Endothelial cell of umbilical vein (primary cell): ENCODE measurements at regions not wholly inside any gene's neighbourhood (a gene's known extent, or its start where the extent isn't known, plus 50 kb on each side); places are given as distances from the start of the nearest gene placed in this dataset.

Experiments used
- BruUV-seq: library from RNA; stranded (reverse); fragments of 400-500 nt; replicated peaks from 2 replicates; lab custom pipeline; 2021; lab: Mats Ljungman, UMichigan
- CTCF ChIA-PET: fragments of 300-600, 350-600 bp; sonication (Branson Sonifier 250); formaldehyde crosslinking; loops from one replicate; lab custom pipeline; 2021; ENCODE audit warnings: antibody characterized with exemption, inconsistent platforms; lab: Charles Lee
- POLR2A ChIA-PET: fragments of 300-600, 350-600 bp; sonication (Branson Sonifier 250); formaldehyde crosslinking; loops from one replicate; lab custom pipeline; 2021; ENCODE audit warnings: antibody characterized with exemption, inconsistent platforms; lab: Charles Lee
- DNase-seq: peaks from one replicate; pipeline ENCODE4 v3.0.0-alpha.2; 2011; ENCODE audit warnings: low read depth, low spot score
- FAIRE-seq: peaks from 2 replicates; lab custom pipeline; 2011; peaks lifted over from hg19 to GRCh38; lab: Jason Lieb, UNC
- H2AFZ ChIP-seq: 2 replicates; pipeline ENCODE4 v1.6.0; 2012; ENCODE audit warnings: low read depth, low read length, control low read depth, inconsistent platforms
- H3K27ac ChIP-seq: 2 replicates; pipeline ENCODE4 v1.5.1; 2011; ENCODE audit warnings: low read depth, mild to moderate bottlenecking, control low read depth, low read length, moderate library complexity; ENCODE audit not compliant: insufficient read depth
- H3K27me3 ChIP-seq, 2 experiments: 2 replicates each; pipeline versions ENCODE4 v1.6.0 to v1.6.1; 2011; ENCODE audit warnings: low read length in 2 of 2, mixed read lengths in 1 of 2; ENCODE audit not compliant: control insufficient read depth in 2 of 2, insufficient read depth in 2 of 2
- H3K36me3 ChIP-seq, 2 experiments: 2 replicates in 1 of 2; 3 replicates in 1 of 2; pipeline ENCODE4 v1.5.1; 2011; ENCODE audit warnings: low read length in 2 of 2, mild to moderate bottlenecking in 1 of 2, moderate library complexity in 1 of 2; ENCODE audit not compliant: control insufficient read depth in 2 of 2, insufficient read depth in 2 of 2; ENCODE audit errors: extremely low read depth in 1 of 2
- H3K4me1 ChIP-seq: 3 replicates; pipeline ENCODE4 v1.5.1; 2011; ENCODE audit warnings: mild to moderate bottlenecking, low read length; ENCODE audit not compliant: control insufficient read depth, insufficient read depth; ENCODE audit errors: extremely low read depth
- H3K4me2 ChIP-seq: 2 replicates; pipeline ENCODE4 v1.6.1; 2011; ENCODE audit warnings: low read length, control low read depth, mixed read lengths; ENCODE audit not compliant: insufficient read depth
- H3K4me3 ChIP-seq, 3 experiments: fragments of 200-600 bp in 1 of 3; sonication (generic), shearing (Covaris generic) in 1 of 3; replicated peaks in 1 of 3; 2 replicates each; pipeline ENCODE4 v1.5.1; 2011 to 2016; ENCODE audit warnings: control low read depth in 3 of 3, low read length in 3 of 3, mild to moderate bottlenecking in 2 of 3, inconsistent platforms in 1 of 3, low read depth in 1 of 3, moderate library complexity in 1 of 3; ENCODE audit not compliant: insufficient read depth in 1 of 3
- H3K79me2 ChIP-seq: 2 replicates; pipeline ENCODE4 v1.6.0; 2012; ENCODE audit warnings: low read length, inconsistent platforms; ENCODE audit not compliant: control insufficient read depth, insufficient read depth
- H3K9ac ChIP-seq: replicated peaks from 2 replicates; pipeline ENCODE3; 2011; ENCODE audit warnings: low read length, control low read depth; ENCODE audit not compliant: insufficient read depth; ENCODE audit errors: extremely low read depth
- H3K9me1 ChIP-seq: replicated peaks from 3 replicates; pipeline ENCODE4 v1.6.0; 2011; ENCODE audit warnings: mild to moderate bottlenecking, low read length; ENCODE audit not compliant: control insufficient read depth, insufficient read depth; ENCODE audit errors: extremely low read depth
- H3K9me3 ChIP-seq: replicated peaks from 2 replicates; pipeline ENCODE4 v1.5.1; 2012; ENCODE audit warnings: low read length, inconsistent platforms; ENCODE audit not compliant: control insufficient read depth, insufficient read depth
- H4K20me1 ChIP-seq: replicated peaks from 2 replicates; pipeline ENCODE3; 2011; ENCODE audit warnings: mild to moderate bottlenecking, low read length; ENCODE audit not compliant: control insufficient read depth, insufficient read depth; ENCODE audit errors: extremely low read depth
- CTCF ChIP-seq, 2 donors: IDR thresholded peaks; 1 replicate in 1 of 2; 2 replicates in 1 of 2; pipeline ENCODE4 v1.5.1; 2011; ENCODE audit warnings: low read length in 2 of 2, mild to moderate bottlenecking in 2 of 2, moderate library complexity in 2 of 2, control low read depth in 1 of 2, inconsistent platforms in 1 of 2, low read depth in 1 of 2; ENCODE audit not compliant: insufficient read depth in 1 of 2; ENCODE audit errors: extremely low read depth in 1 of 2
- EZH2 ChIP-seq: IDR thresholded peaks from 2 replicates; pipeline ENCODE4 v1.6.1; 2012; ENCODE audit warnings: borderline replicate concordance, low read depth, mild to moderate bottlenecking, moderate library complexity, low read length, inconsistent platforms; ENCODE audit not compliant: severe bottlenecking
- FOS ChIP-seq: IDR thresholded peaks from 2 replicates; pipeline ENCODE4 v1.6.1; 2011; ENCODE audit warnings: mild to moderate bottlenecking, low read length, moderate library complexity, borderline replicate concordance; ENCODE audit not compliant: insufficient read depth
- GATA2 ChIP-seq: IDR thresholded peaks from 2 replicates; pipeline ENCODE4 v1.7.0; 2011; ENCODE audit warnings: low read depth, mild to moderate bottlenecking, moderate library complexity, mixed read lengths, low read length; ENCODE audit not compliant: insufficient read length, insufficient read depth
- JUN ChIP-seq: IDR thresholded peaks from 2 replicates; pipeline ENCODE4 v1.6.1; 2011; ENCODE audit warnings: borderline replicate concordance, low read depth; ENCODE audit not compliant: insufficient read length, insufficient read depth
- MAX ChIP-seq: IDR thresholded peaks from 2 replicates; pipeline ENCODE4 v1.6.1; 2011; ENCODE audit not compliant: insufficient read depth, insufficient read length
- MYC ChIP-seq: IDR thresholded peaks from one replicate; pipeline ENCODE4 v1.6.1; 2011; ENCODE audit warnings: mild to moderate bottlenecking, low read depth, low read length
- POLR2A ChIP-seq: IDR thresholded peaks from 2 replicates; pipeline ENCODE4 v1.6.1; 2012; ENCODE audit warnings: low read depth, mild to moderate bottlenecking, control low read depth, low read length
- POLR2AphosphoS5 ChIP-seq: IDR thresholded peaks from 2 replicates; pipeline ENCODE4 v1.6.1; 2012; ENCODE audit warnings: low read depth, mild to moderate bottlenecking, control low read depth, low read length, moderate library complexity; ENCODE audit not compliant: insufficient read depth
- dilution Hi-C: fragments of 300-500 bp; cut with MboI; formaldehyde crosslinking; loops from one replicate; pipeline ENCODE4 v1.15.0; 2019; ENCODE audit warnings: low sequenced_read_pairs; ENCODE audit not compliant: extremely low pct_ligation_motif_present
- intact Hi-C: fragments of 100-400 bp; cut with micrococcal nuclease; formaldehyde crosslinking; loops from one replicate; pipeline ENCODE4 v1.10.0; 2022

GRCh38 chr4:179596621-179597020, 2154.4 kb upstream of the AGA start:
- FAIRE-seq = no peak
- CTCF ChIA-PET = no interaction called here
- POLR2A ChIA-PET = no interaction called here
- Histone ChIP-seq H3K27ac (no peak overlapping the region), H3K4me3 (no peak overlapping the region), H3K9ac (no peak overlapping the region), H3K36me3 (no peaks in the 10 kb centered on the region), H3K4me1 (no peaks in the 10 kb centered on the region), H3K27me3 (no peaks in the 10 kb centered on the region), H3K9me3 (peaks cover 4% of the 10 kb centered on the region), H3K9me1 (no peaks in the 10 kb centered on the region), H4K20me1 (no peaks in the 10 kb centered on the region), H3K79me2 (no peaks in the 10 kb centered on the region), H3K4me2 (no peak overlapping the region), H2AFZ (no peak overlapping the region)
- TF ChIP-seq POLR2A (no peak), POLR2AphosphoS5 (no peak), MAX (no peak), EZH2 (no peak), FOS (no peak), MYC (no peak), GATA2 (no peak), JUN (no peak)
- dilution Hi-C loops (no loop called here), intact Hi-C loops (no loop called here)
- BruUV-seq = no TSS peak
- no peak for DNase-seq

GRCh38 chr4:179597301-179597700, 2155.1 kb upstream of the AGA start:
- no peaks in the 10 kb centered on the region for H3K79me2 ChIP-seq

More at GRCh38 chr4:179597301-179597700, 2155.1 kb upstream of the AGA start:
- intact Hi-C loops (no loop called here), dilution Hi-C loops (no loop called here)
- TF ChIP-seq MYC (no peak), JUN (no peak), FOS (no peak), MAX (no peak), POLR2AphosphoS5 (no peak), CTCF (IDR thresholded peaks at IDR 0.05; ENCODE audit: extremely low read depth in 1 of 2, insufficient read depth in 1 of 2, low read depth in 1 of 2, low read length in 2 of 2) (no peak)
- ChIA-PET POLR2A (no interaction called here), CTCF (no interaction called here)
- Histone ChIP-seq H3K4me3 (no peak overlapping the region), H3K9ac (no peak overlapping the region), H3K9me3 (peaks cover 4% of the 10 kb centered on the region), H3K27me3 (no peaks in the 10 kb centered on the region), H3K36me3 (no peaks in the 10 kb centered on the region), H3K9me1 (no peaks in the 10 kb centered on the region), H3K4me1 (no peaks in the 10 kb centered on the region), H3K27ac (no peak overlapping the region), H4K20me1 (no peaks in the 10 kb centered on the region), H2AFZ (no peak overlapping the region), H3K4me2 (no peak overlapping the region)
- FAIRE-seq (no peak), DNase-seq (no peak)
- BruUV-seq = no TSS peak
